C1 segment of cervical spinal cord (tissue), 14 donors: ENCODE measurements at regions not wholly inside any gene's neighbourhood (a gene's known extent, or its start where the extent isn't known, plus 50 kb on each side); places are given as distances from the start of the nearest gene placed in this dataset.

ENCODE experiments used
- DNase-seq, 14 donors: peaks; one replicate each; lab custom pipeline; 2025; lab: John Stamatoyannopoulos, UW

DNA sequence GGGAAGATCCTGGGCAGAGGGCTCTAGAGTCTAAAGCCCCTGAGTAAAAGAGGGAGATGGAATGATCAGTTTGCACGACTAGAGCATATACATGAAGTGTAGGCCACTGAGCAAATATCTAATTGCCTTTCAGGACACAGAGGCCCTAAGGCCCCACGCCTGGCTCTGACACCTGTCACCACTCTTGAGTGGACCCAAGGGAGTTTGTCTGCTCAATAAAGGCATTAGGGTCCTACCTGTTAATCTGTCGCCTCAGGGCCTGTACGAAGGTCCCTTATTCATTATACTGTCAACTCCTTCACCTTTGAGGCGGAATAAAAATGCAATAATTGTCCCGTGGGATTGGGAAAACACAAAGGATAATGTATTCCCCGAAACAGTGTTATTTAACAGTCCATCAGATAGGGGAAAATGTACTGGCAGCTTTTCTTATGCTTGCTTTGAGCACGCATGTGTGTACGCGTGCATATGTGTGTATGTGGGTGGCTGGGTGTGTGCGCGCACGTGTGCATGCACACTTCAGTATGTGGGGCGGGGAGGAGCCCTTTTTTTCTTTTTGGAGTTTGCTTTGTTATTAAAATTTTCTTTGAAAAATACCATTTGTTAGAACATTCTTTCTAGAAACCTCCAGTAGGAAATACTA, 161.8 kb upstream of the SERP2 start:
- peak in 2 of 14 donors; percentile 42 to 66 for DNase-seq

DNA sequence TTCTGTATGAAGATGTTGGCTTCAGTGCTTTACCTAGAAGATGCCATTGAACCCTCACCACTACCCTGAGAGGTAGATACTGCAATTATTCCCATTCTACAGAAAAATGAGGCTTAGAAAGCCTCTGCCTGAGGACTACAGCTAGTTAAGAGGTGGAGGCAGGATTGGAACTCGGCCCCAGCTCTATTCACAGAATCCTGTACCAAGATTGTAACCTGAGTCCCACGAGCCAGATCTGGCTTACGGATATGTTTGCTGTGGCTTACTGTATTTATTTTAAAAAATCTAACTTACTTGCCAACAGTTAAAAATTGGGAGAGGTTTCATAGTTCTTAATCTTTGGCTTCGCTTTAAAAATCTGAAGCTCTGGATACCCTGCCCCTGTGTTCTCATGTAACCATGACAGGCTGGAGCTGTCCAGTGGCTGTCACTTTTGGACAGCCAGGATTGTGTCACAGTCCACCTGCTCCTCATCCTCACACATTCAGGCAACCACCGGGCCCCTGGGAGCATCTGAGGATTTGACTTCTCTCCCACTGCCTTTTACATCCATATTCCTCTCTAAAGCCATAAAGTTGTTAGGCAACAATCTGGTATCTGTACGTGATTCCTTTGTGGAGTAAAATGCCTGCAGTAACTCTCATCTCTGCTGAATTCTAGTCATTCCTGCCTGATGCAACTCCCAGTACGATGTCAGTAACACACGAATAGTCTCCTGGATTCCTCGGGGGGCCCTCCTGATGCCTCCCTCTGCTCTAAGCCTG, 160.8 kb upstream of the SERP2 start:
- no peak for DNase-seq

DNA sequence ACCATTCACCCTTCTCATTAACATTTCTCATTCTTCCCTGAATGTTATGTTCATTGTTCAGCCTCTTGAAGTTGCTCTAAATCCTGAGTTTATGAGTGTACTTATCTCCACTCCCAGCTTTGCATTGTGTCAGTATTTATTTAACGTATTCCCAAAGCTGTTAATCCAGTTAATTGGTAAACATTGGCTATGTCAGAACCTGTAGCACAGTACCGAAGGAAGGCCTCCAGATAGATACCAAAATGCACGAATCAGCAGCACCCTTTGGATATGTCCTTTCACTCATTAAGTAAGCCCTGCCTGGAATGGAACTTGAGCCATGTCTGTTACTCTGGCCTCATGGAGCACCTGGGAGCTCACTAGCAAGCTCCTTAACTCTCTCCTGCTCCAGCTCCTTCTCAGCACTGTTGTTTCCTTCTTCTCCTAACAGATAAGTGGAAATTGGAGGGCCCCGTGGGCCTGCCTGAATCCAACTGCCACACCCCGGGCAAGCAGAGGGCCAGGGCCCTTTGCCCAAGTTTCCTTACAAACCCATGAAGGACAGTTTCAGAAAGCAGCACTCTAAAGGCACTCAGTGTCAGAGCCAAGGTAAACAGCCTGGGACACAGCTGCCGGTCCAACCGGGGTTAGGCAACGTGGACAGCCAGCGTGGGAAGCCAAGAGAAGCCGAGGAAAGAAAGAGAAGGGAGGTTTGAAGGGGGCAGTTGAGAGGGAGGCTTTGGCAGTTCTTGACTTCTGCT, 155.0 kb upstream of the SERP2 start:
- DNase-seq = peak in 7 of 14 donors; percentile 17 to 52 (median 37)

DNA sequence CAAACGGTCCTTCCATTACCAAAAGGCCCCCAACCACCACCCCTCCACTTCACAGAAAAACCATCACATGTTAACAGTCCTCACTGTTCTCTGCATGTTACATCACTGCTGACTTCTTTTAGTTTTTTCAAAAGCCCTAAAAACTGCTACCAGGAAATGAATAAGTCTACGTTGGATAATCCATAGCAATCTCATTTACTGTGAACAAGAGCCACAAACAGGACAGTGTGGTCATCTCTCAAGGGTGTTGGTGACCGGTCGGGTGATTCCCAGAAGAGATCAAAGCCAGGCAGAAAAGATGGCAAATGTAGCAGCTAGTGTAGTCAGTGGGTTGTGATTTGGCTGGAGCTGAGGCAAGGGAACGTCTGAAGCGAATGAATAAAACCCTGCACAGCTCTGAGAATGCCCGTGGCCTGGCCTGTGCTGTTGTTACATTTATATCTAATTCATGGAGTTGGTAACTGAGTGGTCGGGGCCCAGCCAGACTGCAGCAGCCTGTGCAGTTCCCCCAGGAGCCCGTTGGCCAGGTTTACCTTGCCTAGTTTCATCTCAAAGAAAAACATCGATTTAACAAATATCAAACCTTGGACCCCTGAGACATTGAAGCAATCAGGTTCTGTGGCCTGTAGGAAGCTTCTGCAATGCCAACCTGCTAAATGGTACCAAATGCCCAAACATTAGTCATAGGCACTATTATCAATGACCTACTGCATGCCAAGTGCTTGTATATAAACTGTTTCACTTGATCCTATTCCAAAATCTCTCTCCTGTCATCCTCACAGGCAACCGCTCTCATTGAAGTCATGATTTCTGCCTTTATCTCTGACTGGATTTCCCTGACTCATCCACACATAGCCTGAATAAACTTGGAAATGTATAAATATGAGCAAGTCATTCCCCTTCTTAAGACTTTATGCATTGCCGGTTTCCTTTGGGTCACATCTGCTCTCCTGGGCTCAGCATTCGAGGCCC, 153.8 kb upstream of the SERP2 start:
- peak in 1 of 14 donors; percentile 22 for DNase-seq

DNA sequence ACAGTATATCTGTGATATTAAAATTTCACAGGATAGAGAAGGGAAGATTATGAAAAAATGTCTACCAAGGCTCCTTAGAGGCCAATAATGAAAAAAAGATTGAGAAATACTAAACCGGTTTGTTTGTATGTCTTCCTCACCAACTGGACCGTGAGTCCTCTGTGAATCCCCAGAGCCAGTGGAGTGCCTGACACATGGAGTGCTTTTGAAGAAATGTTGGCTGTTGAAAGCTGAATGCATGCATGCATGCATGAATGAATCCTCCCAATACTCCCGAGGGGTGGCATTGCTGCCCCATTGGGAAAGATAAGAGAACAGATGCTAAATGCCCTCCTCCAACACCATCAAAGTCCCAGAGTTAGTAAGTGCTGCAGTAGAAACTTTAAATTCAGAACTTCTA, 152.7 kb upstream of the SERP2 start:
- no peak for DNase-seq

DNA sequence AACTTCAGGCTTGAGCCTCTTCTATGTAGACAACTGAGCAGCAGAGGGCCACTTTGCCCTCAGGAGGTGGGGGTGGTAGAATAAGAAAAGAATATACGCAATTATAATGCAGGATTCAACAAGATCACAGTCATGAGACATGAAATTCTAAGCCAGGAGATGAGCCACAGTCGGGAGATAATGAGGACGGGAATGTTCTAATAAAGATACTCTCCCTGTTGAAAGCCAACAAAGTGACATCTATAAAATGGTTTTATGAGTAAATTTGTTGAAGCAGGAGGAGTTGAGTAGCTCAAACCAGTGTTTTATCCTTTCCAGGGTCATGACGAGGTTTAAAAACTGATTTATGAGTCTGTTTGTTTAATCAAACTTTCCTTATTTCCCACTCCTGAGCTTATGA, 152.0 kb upstream of the SERP2 start:
- DNase-seq = no peak

DNA sequence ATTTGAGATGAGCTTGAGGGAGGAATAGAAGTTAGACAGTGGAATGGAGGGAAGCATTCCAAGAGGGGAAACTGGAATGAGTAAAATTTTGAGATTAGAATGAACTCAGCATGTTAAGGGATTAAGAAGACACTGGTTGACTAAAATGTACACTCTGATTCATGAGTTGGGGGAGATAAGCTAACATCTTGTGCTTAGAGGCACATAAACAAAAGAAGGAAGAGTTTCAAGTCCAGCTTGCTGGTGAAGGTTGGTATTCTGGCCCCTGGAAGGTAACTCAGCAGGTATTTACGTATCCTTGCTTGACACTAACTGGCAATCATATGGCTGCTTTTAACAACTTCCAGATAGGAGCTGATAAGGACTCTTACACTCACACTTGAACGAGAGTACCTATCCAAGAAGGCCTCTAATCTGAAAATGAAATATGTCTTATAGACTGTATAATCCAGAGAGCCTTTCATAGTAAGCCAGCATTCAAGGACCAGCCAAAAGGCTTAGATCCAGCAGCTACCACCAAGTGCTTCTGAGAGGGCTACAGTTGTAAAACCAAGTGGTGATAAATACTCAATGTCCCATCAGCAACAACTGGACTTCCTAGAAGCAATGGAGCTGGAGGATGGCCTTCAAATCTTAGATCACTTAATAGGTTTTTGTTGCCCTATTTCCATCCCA, 149.7 kb upstream of the SERP2 start:
- no peak for DNase-seq

DNA sequence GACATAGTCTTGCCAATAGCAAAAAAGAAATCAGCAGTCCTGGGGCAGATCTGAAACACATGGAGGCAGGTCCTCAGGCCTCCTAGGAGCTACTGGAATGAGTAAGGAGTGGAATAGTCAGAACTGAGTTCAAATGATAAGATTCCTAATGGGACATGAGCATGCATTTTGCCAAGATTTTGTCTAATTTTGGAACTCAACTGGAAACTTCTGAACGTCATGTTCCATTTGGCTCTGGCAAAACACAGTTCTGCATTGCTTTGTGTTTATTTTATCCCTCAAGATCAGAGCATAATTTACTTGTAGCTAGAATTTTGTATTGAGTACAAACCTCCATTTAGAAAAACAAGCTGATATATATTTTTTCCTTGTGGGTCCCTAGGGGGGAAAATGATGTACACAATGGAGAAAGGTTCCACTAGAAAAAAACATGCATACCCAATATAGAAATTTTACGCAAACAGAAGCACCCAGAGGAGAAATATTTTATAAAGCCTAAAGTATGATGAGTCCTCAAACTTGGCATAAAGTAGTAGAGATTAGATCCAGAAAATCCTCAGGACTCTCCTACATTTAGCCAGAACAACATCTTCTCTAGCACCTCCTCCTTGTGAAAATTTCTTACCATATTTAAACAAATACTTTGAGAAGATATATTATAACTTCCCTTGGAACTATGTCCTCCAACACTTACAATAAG, 149.0 kb upstream of the SERP2 start:
- no peak for DNase-seq

DNA sequence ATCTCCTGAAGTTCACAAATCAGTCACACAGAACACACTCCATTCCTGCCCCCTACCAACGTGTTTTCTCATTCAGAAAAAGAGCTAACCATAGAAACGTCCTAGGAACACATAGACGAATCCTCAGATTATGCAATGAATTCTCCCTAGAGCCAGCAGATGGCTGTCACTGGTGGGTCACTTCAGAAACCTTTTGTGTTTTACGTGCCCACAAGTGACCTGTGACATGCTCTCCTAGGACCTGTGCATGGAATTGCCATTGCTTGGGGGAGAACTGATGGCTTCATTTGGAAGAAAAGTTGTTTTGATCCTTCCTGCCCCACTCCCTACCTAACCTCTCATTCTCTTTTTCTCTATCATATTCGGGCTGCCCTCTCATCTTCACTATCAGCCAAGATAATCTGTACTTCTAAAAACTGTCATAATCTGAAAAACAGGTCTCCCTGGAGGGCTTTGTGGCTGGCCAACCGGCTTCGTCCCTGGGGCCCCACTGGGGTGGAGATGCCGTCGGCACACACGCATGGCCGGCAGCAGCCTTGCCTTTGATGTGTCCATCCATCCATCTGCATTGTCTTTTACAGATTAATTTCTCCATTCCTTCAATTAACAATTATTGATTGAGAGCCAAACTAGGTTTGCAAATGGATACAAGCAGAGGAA, 144.1 kb upstream of the SERP2 start:
- DNase-seq = no peak

DNA sequence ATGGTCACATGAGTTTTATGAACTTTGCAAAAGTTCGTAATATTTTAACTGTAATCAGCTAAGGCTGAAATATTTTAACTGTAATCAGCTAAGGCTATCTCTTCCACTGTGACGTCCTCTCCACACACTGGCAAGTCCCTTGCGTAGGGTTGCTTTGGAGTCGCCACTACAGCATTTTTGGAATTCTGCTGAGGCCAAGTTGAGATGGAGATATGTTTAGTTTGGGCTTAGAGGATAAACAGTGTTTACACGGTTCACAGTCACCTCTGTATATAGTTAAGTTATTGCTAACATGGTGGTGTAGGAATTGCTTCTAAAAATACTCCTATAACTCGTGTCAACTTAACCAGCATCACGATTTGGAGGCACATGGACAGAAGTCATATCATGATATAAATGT, 143.6 kb upstream of the SERP2 start:
- no peak for DNase-seq

DNA sequence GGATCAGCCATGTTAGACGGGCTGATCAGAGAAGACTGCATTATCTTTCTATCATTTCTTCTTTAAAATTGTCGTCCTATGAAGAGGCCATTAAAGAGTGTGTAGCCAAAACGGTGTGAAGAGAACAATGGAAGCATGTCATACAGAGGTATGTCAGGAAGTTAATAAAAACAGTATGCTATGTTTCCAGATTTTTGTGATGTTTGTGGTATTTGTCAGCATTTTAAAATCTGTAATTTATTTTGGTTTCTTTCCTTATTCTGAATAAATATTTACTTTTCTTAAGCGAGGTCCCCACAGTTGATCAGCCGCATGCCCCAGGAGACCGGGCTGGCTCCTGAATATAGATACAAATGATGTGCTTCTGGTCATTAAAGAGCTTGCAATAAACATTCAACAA, 142.9 kb upstream of the SERP2 start:
- no peak for DNase-seq

DNA sequence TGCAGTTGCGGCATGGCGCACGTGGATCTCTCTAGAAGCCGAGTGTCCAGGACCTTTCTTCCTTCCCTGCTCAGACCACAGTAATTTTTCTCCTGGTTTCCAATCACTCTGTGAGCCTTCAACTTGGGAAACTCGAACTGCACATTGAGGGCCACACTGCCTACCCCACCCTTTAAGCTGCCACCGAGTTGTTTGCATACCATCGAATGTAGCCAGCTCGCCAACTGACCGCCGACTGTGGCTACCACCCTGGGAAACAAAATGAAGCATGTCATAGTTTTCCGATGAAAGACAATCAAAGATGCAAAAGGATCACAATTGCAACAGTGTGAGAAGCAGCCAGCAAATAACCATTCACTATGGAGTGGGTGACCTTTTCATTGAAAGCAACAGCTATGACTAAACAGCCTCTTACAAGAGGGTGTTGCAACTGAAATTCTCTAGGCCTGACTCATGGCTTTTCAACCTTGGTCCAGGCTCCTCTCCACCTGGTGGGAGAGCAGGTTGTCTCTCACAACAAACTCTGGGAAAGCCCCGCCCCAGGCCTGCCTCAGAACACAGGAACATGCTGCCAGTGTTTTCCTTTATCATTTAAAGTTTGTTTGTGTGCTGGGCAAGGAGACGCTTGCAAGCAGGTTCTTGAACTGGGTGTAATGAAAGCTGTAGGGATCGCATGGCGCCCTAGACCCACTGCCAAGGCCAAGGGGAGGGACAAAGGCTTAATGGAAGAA, 141.7 kb upstream of the SERP2 start:
- peak in 1 of 14 donors; percentile 62 for DNase-seq

DNA sequence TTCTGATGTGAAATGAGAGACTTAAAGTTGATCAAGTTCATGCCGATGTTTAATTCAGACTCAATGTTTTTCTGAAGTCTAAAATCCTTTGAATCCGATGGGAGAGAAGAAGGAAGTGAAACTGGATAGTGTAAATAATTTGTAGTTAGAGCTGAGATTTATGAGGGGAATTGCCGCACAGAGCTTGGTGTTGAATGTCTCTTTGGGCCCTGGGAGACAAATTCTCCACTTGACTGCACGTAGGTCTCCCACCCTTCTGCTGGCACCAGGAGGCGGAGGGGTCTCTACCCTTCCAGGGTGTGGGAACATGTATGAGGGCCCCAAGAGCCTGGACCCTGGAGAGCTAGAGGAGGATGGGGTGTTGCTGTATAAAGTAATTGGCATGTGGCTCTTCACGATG, 140.8 kb upstream of the SERP2 start:
- DNase-seq = no peak

DNA sequence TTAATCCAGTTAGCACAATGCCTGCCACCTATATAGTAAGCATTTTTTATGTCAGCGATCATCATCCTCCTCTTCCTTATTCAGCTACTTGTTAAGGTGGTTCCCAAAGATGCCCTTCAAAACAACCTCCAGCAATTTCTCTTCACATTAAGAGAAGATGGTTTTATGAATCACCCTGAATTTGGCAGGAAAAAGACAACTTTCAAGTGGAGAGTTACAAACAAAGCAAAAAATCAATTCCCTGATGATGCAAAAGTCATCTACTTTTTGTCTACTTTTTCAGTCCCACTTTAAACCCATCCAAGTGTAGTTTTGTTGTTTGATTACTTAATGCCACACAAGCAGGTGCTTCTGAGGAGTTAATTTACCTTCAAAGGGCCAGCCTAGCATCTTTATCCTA, 139.1 kb upstream of the SERP2 start:
- no peak for DNase-seq

DNA sequence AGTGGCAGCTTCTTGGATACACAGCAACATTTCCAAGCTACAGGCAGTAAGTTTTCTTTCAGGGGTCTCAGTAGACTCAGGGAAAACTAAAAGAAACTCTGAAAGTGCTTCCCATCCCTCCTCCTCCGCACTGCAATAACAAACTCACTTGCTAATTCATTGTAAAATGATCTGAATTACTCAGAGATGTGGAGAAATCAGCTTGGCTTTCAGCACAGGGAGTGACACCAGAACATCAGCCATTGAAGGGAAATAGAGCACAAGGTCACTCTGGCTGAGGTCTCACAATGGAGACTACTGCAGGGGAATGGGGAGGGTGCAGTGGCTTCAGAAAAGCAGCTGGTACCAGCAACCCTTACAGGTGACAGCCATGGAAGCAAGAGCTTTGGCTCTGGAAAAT, 137.3 kb upstream of the SERP2 start:
- peak in 1 of 14 donors; percentile 31 for DNase-seq

DNA sequence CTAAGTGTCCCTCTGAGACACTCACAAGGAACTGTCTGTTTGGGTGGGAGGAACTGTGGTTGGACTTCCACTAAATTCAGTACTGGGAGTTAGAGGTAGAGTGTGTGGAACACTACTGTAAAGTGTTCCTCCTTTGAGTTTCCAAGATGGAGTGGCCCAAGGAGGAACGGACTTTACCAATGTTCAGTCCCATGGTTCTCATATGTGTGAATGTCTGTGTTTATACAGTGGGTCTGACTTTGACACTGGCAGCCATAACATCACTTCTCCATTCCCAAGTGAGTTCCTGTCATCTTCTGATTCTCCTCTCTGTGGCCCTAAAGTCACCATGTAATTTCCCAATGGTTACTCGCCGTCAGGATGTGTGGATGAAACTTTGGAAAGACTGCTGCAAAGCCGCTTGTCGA, 136.8 kb upstream of the SERP2 start:
- peak in 2 of 14 donors; percentile 31 to 32 for DNase-seq

DNA sequence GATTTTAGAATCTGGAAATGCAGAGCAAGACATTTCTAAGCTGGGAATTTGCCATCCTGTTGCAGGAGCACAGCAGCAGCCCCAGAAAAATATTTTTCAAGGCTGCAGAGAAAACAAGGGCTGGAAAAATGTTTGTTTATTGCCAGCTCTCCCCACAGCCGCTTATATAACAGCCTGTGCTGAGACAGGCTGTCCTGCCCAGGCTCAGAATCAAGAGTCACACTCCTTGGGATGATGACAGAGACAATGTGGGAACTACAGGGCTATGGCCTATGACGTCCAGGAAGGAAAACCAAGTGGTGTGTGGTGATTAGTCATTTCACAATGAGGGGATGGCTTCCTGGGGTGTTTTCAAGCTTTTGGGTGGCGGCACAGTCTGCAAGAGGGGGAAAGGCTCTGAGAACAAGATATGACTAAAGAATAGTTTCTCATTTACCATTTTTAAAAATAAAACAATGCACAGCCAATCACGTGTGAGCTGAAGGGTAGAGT, 136.3 kb upstream of the SERP2 start:
- peak in 11 of 14 donors; percentile 3 to 75 (median 55) for DNase-seq

DNA sequence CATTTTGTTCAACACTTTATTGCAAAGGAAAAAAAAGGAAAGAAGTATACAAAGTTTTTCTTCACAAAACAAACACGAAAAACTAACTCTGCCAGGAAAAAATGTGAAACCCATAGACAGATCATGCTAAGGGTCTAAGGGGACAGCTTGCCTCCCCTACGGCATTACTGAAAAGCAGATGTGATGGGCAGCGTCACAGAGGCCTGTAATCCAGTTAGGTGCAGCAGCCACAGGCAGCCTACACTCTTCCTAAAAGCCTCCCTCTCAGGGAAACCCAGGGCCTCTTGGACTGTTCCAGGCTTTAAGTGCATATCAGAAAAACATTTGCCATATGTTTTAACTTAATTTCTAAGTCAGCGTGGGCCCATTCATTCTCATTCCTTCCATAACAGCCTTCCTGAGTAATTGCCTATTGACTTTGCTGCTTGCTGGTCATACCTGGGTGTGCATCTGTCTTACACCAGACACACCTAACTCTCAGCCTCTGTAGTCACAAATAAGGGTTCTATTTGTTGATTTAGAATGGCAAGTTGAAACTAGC, 135.7 kb upstream of the SERP2 start:
- no peak for DNase-seq
